NCI-H82 treated with DMSO at 0.1 percent for 48 hours (cell line): ENCODE measurements at regions not wholly inside any gene's neighbourhood (a gene's known extent, or its start where the extent isn't known, plus 50 kb on each side); places are given as distances from the start of the nearest gene placed in this dataset.
A peak's percentile ranks its signal among the peaks of the same experiment; 100 is the strongest.

ENCODE experiments used
- DNase-seq: peaks from one replicate; lab custom pipeline; 2025; ENCODE audit not compliant: unreplicated experiment; lab: John Stamatoyannopoulos, UW

- DNase-seq = peak; percentile 99
These were observed 135.4 kb downstream of the TMEM17 start for GRCh38 chr2:62370321-62371250.

- DNase-seq = peak; percentile 61
These were observed 136.3 kb downstream of the TMEM17 start for GRCh38 chr2:62369541-62370202.

- DNase-seq = peak; percentile 67
These were observed 141.0 kb downstream of the TMEM17 start for GRCh38 chr2:62364791-62365528.

GRCh38 chr2:62363166-62363565 is 142.8 kb downstream of the TMEM17 start:
- DNase-seq = no peak

- DNase-seq = no peak
These were observed 143.4 kb downstream of the TMEM17 start for GRCh38 chr2:62362561-62362960.

- no peak for DNase-seq
These were observed 144.0 kb downstream of the TMEM17 start for GRCh38 chr2:62361964-62362363.

GRCh38 chr2:62354771-62355561 is 151.0 kb downstream of the TMEM17 start:
- no peak for DNase-seq

- DNase-seq = no peak
These were observed 154.0 kb downstream of the TMEM17 start for GRCh38 chr2:62352031-62352430.

- no peak for DNase-seq
These were observed 153.9 kb downstream of the B3GNT2 start for GRCh38 chr2:62349788-62350187.

GRCh38 chr2:62348700-62349099 is 152.8 kb downstream of the B3GNT2 start:
- no peak for DNase-seq

GRCh38 chr2:62347563-62348270 is 151.8 kb downstream of the B3GNT2 start:
- DNase-seq = no peak

GRCh38 chr2:62344472-62344871 is 148.6 kb downstream of the B3GNT2 start:
- DNase-seq = no peak

- DNase-seq = no peak
These were observed 147.9 kb downstream of the B3GNT2 start for GRCh38 chr2:62343636-62344337.

- no peak for DNase-seq
These were observed 147.3 kb downstream of the B3GNT2 start for GRCh38 chr2:62343206-62343605.

- no peak for DNase-seq
These were observed 145.1 kb downstream of the B3GNT2 start for GRCh38 chr2:62340994-62341484.

GRCh38 chr2:62339837-62340236 is 143.9 kb downstream of the B3GNT2 start:
- DNase-seq = no peak

GRCh38 chr2:62339413-62339812 is 143.5 kb downstream of the B3GNT2 start:
- no peak for DNase-seq

- DNase-seq = no peak
These were observed 142.2 kb downstream of the B3GNT2 start for GRCh38 chr2:62338111-62338510.

- no peak for DNase-seq
These were observed 141.5 kb downstream of the B3GNT2 start for GRCh38 chr2:62337403-62337802.
